ENCODE measurements at regions not wholly inside any gene's neighbourhood (a gene's known extent, or its start where the extent isn't known, plus 50 kb on each side); places are given as distances from the start of the nearest gene placed in this dataset.

GRCh38 chr4:46684041-46684440 is 225.0 kb downstream of the COX7B2 start:
- no peak for DNase-seq

DNA sequence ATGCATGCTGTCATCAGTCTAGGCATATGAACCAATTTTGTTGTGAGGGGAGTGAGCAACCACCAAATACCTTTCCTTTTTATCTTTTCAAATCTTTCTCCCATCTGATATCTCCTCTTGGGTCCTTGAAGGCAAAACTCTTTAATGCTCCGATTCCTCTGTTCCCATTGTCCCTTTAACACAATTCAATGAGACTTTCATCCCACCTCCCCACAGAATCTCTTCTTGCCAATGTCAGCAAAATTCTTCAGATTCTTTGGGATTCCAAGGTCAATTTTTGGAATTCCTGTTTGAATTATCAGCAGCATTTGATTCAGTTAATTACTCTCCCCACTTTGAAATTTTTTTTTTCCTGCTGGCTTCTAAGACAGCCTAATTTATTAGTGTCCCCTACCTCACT is 232.7 kb downstream of the COX7B2 start:
- DNase-seq: no peak

DNA sequence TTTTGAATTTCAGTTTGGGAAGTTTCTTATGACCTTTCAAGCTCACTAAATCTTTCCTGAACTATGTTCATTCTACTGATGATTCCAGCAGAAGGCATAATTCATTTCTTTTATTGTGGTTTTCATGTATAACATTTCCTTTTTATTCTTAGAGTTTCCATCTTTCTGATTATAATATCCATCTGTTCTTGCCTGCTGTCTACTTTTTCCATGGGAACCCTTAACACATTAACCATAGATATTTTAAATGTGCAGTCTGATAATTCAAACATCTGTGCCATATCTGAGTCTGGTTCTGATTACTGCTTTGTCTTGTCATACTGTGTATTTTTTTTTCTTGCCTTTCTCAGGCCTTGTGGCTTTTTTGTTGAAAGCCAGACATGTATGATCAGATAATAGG is 234.7 kb downstream of the COX7B2 start:
- no peak for DNase-seq

- DNase-seq: no peak
These were observed 241.3 kb downstream of the COX7B2 start for GRCh38 chr4:46667790-46668189.

DNA sequence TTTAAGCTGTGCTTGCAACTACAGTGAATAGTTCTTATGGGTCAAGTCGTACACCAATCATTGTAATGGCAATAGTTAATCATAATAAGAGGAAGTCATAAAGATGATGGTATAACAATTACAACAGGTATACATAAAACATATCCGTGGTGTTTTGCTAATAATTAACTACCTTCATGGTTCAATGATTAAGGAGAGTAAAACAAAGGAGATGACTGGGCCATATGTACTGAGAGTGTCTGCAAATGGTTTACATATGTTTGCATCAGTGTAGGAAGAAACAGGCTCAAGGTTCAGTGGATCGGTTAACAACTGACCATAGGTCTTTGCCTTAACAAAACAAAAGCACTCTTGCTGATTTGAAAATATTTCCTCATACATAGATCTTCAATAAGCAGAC is 253.0 kb downstream of the COX7B2 start:
- no peak for DNase-seq

DNA sequence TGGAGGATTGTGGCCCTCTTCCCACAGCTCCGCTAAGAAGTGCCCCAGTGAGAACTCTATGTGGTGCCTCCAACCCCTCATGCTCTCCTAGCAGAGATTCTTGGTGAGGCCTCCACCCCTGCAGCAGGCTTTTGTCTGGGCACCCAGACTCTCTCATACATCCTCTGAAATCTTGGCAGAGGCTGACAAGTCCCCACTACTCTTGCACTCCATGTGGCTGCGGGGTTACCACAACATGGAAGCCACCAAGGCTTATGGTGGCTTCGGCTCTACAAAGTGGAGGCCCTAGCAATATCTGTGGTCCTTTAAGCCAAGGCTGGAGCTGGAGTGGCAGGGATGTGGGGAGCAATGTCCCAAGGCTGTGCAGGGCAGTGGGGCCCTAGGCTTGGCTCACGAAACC is 255.2 kb downstream of the COX7B2 start:
- DNase-seq: no peak

- no peak for DNase-seq
These were observed 259.5 kb upstream of the GABRA2 start for GRCh38 chr4:46649390-46649789.

DNA sequence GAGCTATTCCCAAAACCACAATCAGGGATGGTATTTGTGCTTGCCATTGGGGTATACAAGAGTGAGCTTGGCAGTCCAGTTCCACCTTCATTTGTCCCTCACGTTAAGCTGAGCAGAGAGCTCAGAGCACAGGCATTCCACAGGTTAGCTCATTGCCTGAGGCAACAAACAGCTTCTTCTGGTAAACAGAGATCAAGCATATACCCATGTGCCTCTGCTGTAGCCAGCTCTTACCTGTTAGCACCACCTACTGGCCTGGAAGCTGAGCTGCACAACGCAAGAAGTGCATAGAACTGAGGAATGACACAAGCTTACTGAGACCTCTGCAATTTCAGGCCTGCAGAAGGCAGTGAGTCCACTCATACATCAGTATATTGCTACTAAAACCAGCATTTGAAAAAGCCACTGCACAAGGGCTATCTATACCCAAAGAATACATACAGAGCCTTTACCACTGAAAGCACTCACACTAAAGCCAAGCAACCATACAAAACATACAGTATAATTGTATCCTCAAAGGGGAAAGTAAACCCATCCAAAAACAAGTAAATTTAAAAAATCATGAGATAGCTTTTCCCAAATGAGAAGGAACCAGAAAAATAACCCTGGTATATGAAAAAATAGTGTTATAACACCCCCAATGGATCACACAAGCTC is 258.3 kb upstream of the GABRA2 start:
- peak; percentile 33 to 42 for DNase-seq

GRCh38 chr4:46645126-46645525 is 255.2 kb upstream of the GABRA2 start:
- no peak for DNase-seq

Data from AML-193 (cell line).